SK-N-SH treated with all-trans-retinoic acid at 6 μM for 48 hours (cell line): ENCODE measurements at regions not wholly inside any gene's neighbourhood (a gene's known extent, or its start where the extent isn't known, plus 50 kb on each side); places are given as distances from the start of the nearest gene placed in this dataset.
A peak's percentile ranks its signal among the peaks of the same experiment; 100 is the strongest.
"Not testable (repeated sequence)": the region's sequence is repeated elsewhere in the genome, so short reads cannot be mapped to it uniquely, and the experiment has no call there.

ENCODE experiments used
- ATAC-seq: fragments of 200-7000 bp; cut with Tn5 transposase; 3 replicates; pipeline ENCODE4 v1.9.1; 2020; ENCODE audit warnings: mild to moderate bottlenecking, moderate library complexity
- ARNTL ChIP-seq: fragments of 450-650 bp; formaldehyde crosslinking; IDR thresholded peaks from 2 replicates; pipeline ENCODE4 v1.5.0; 2020; ENCODE audit warnings: low read depth, mild to moderate bottlenecking, moderate library complexity, borderline replicate concordance
- BACH2 ChIP-seq: fragments of 250-450 bp; sonication (Bioruptor Pico); IDR thresholded peaks from 2 replicates; pipeline ENCODE4 v1.9.0; 2021; ENCODE audit warnings: mild to moderate bottlenecking, borderline replicate concordance
- CSDC2 ChIP-seq: fragments of 250-450 bp; sonication (Bioruptor Pico); IDR thresholded peaks from 2 replicates; pipeline ENCODE4 v1.5.0; 2020; ENCODE audit warnings: mild to moderate bottlenecking, moderate library complexity
- ESRRG ChIP-seq: fragments of 250-450 bp; sonication (Bioruptor Pico); IDR thresholded peaks from 2 replicates; pipeline ENCODE4 v1.6.1; 2021; ENCODE audit warnings: mild to moderate bottlenecking
- GLIS3 ChIP-seq: fragments of 250-450 bp; sonication (Bioruptor Pico); IDR thresholded peaks from 2 replicates; pipeline ENCODE4 v1.5.0; 2020; ENCODE audit warnings: mild to moderate bottlenecking, moderate library complexity
- ISL1 ChIP-seq: fragments of 250-450 bp; sonication (Bioruptor Pico); IDR thresholded peaks from 2 replicates; pipeline ENCODE4 v2.1.2; 2022; ENCODE audit warnings: mild to moderate bottlenecking, moderate library complexity
- OSR1 ChIP-seq: fragments of 250-450 bp; sonication (Bioruptor Pico); IDR thresholded peaks from 2 replicates; pipeline ENCODE4 v1.8.0; 2022; ENCODE audit warnings: moderate library complexity, mild to moderate bottlenecking, inconsistent platforms
- PPARA ChIP-seq: fragments of 250-450 bp; sonication (Bioruptor Pico); IDR thresholded peaks from 2 replicates; pipeline ENCODE4 v1.5.0; 2020; ENCODE audit warnings: mild to moderate bottlenecking, borderline replicate concordance
- RARB ChIP-seq: fragments of 250-450 bp; sonication (Bioruptor Pico); IDR thresholded peaks from 2 replicates; pipeline ENCODE4 v1.8.0; 2021; ENCODE audit warnings: mild to moderate bottlenecking, moderate library complexity
- SNAI2 ChIP-seq: fragments of 250-450 bp; sonication (Bioruptor Pico); IDR thresholded peaks from 2 replicates; pipeline ENCODE4 v1.5.0; 2020; ENCODE audit warnings: mild to moderate bottlenecking, moderate library complexity
- TCF4 ChIP-seq: fragments of 250-450 bp; sonication (Bioruptor Pico); IDR thresholded peaks from 2 replicates; pipeline ENCODE4 v1.8.0; 2021; ENCODE audit warnings: mild to moderate bottlenecking, moderate library complexity, borderline replicate concordance
- ZC3H10 ChIP-seq: fragments of 250-450 bp; sonication (Bioruptor Pico); IDR thresholded peaks from 2 replicates; pipeline ENCODE4 v1.5.1; 2021; ENCODE audit warnings: mild to moderate bottlenecking, moderate library complexity
- ZFP3 ChIP-seq: fragments of 250-450 bp; sonication (Bioruptor Pico); IDR thresholded peaks from 2 replicates; pipeline ENCODE4 v1.5.0; 2020; ENCODE audit warnings: mild to moderate bottlenecking, moderate library complexity
- ZFP30 ChIP-seq: fragments of 450-650 bp; formaldehyde crosslinking; IDR thresholded peaks from 2 replicates; pipeline ENCODE4 v1.5.0; 2022; ENCODE audit warnings: mild to moderate bottlenecking, moderate library complexity
- ZNF565 ChIP-seq: fragments of 450-650 bp; formaldehyde crosslinking; conservative IDR thresholded peaks from 2 replicates; pipeline ENCODE4 v1.5.0; 2020; ENCODE audit warnings: low read depth, mild to moderate bottlenecking, moderate library complexity
- ZNF8 ChIP-seq: fragments of 450-650 bp; formaldehyde crosslinking; IDR thresholded peaks from 2 replicates; pipeline ENCODE4 v1.5.0; 2020; ENCODE audit warnings: mild to moderate bottlenecking, moderate library complexity
- TF ChIP-seq, protein P1 (sequence below): fragments of 250-450 bp; sonication (Bioruptor Pico); IDR thresholded peaks from 2 replicates; pipeline ENCODE4 v1.5.1; 2020; ENCODE audit warnings: low read depth, mild to moderate bottlenecking, moderate library complexity
- TF ChIP-seq, protein P2 (sequence below): fragments of 250-450 bp; sonication (Bioruptor Pico); IDR thresholded peaks from 2 replicates; pipeline ENCODE4 v1.5.1; 2021; ENCODE audit warnings: mild to moderate bottlenecking, moderate library complexity
- TF ChIP-seq, protein P3 (sequence below): fragments of 250-450 bp; sonication (Bioruptor Pico); IDR thresholded peaks from 2 replicates; pipeline ENCODE4 v1.8.0; 2020; ENCODE audit warnings: mild to moderate bottlenecking, moderate library complexity, borderline replicate concordance
- TF ChIP-seq, protein P4 (sequence below): fragments of 250-450 bp; sonication (Bioruptor Pico); IDR thresholded peaks from 2 replicates; pipeline ENCODE4 v1.5.0; 2020; ENCODE audit warnings: mild to moderate bottlenecking, moderate library complexity
- TF ChIP-seq, protein P5 (sequence below): fragments of 250-450 bp; sonication (Bioruptor Pico); IDR thresholded peaks from 2 replicates; pipeline ENCODE4 v1.8.0; 2021; ENCODE audit warnings: low read depth, mild to moderate bottlenecking, moderate library complexity, borderline replicate concordance

DNA sequence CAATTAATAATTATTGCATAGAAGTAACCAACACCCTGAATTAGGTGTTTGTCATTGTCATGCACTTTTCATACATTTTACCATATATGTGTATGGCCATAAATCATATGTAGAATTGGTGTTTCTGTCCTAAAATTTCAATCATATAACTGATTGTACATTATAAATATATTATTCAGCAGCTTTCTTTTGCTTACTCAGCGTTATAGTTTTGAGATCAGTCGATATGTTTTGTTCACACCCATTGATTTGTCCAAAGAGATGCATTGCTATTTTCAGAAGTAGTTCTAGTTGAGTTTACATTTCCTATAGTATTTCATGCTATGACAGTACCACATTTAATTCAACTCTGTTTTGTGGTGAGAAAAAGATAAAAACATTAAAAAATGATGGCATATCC lies 50.5 kb upstream of the PARP4 start:
- no peak for ATAC-seq
- TF ChIP-seq TCF4 (CRISPR knock-in tag) (no peak), ZNF8 (CRISPR knock-in tag) (no peak), ZC3H10 (CRISPR knock-in tag) (no peak), OSR1 (CRISPR knock-in tag) (no peak), ZNF565 (CRISPR knock-in tag) (no peak), ESRRG (no peak), ISL1 (CRISPR knock-in tag) (no peak), BACH2 (CRISPR knock-in tag) (no peak), PPARA (CRISPR knock-in tag) (no peak), RARB (CRISPR knock-in tag) (no peak), ARNTL (no peak), ZFP3 (CRISPR knock-in tag) (no peak)
- TF ChIP-seq, protein P1, sequence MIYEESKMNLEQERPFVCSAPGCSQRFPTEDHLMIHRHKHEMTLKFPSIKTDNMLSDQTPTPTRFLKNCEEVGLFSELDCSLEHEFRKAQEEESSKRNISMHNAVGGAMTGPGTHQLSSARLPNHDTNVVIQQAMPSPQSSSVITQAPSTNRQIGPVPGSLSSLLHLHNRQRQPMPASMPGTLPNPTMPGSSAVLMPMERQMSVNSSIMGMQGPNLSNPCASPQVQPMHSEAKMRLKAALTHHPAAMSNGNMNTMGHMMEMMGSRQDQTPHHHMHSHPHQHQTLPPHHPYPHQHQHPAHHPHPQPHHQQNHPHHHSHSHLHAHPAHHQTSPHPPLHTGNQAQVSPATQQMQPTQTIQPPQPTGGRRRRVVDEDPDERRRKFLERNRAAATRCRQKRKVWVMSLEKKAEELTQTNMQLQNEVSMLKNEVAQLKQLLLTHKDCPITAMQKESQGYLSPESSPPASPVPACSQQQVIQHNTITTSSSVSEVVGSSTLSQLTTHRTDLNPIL (CRISPR knock-in tag) = no peak
- TF ChIP-seq, protein P2, sequence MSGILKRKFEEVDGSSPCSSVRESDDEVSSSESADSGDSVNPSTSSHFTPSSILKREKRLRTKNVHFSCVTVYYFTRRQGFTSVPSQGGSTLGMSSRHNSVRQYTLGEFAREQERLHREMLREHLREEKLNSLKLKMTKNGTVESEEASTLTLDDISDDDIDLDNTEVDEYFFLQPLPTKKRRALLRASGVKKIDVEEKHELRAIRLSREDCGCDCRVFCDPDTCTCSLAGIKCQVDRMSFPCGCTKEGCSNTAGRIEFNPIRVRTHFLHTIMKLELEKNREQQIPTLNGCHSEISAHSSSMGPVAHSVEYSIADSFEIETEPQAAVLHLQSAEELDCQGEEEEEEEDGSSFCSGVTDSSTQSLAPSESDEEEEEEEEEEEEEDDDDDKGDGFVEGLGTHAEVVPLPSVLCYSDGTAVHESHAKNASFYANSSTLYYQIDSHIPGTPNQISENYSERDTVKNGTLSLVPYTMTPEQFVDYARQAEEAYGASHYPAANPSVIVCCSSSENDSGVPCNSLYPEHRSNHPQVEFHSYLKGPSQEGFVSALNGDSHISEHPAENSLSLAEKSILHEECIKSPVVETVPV (CRISPR knock-in tag) = no peak
- TF ChIP-seq, protein P3, sequence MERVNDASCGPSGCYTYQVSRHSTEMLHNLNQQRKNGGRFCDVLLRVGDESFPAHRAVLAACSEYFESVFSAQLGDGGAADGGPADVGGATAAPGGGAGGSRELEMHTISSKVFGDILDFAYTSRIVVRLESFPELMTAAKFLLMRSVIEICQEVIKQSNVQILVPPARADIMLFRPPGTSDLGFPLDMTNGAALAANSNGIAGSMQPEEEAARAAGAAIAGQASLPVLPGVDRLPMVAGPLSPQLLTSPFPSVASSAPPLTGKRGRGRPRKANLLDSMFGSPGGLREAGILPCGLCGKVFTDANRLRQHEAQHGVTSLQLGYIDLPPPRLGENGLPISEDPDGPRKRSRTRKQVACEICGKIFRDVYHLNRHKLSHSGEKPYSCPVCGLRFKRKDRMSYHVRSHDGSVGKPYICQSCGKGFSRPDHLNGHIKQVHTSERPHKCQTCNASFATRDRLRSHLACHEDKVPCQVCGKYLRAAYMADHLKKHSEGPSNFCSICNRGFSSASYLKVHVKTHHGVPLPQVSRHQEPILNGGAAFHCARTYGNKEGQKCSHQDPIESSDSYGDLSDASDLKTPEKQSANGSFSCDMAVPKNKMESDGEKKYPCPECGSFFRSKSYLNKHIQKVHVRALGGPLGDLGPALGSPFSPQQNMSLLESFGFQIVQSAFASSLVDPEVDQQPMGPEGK (CRISPR knock-in tag) = no peak
- TF ChIP-seq, protein P4, sequence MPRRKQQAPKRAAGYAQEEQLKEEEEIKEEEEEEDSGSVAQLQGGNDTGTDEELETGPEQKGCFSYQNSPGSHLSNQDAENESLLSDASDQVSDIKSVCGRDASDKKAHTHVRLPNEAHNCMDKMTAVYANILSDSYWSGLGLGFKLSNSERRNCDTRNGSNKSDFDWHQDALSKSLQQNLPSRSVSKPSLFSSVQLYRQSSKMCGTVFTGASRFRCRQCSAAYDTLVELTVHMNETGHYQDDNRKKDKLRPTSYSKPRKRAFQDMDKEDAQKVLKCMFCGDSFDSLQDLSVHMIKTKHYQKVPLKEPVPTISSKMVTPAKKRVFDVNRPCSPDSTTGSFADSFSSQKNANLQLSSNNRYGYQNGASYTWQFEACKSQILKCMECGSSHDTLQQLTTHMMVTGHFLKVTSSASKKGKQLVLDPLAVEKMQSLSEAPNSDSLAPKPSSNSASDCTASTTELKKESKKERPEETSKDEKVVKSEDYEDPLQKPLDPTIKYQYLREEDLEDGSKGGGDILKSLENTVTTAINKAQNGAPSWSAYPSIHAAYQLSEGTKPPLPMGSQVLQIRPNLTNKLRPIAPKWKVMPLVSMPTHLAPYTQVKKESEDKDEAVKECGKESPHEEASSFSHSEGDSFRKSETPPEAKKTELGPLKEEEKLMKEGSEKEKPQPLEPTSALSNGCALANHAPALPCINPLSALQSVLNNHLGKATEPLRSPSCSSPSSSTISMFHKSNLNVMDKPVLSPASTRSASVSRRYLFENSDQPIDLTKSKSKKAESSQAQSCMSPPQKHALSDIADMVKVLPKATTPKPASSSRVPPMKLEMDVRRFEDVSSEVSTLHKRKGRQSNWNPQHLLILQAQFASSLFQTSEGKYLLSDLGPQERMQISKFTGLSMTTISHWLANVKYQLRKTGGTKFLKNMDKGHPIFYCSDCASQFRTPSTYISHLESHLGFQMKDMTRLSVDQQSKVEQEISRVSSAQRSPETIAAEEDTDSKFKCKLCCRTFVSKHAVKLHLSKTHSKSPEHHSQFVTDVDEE = no peak
- TF ChIP-seq, protein P5, sequence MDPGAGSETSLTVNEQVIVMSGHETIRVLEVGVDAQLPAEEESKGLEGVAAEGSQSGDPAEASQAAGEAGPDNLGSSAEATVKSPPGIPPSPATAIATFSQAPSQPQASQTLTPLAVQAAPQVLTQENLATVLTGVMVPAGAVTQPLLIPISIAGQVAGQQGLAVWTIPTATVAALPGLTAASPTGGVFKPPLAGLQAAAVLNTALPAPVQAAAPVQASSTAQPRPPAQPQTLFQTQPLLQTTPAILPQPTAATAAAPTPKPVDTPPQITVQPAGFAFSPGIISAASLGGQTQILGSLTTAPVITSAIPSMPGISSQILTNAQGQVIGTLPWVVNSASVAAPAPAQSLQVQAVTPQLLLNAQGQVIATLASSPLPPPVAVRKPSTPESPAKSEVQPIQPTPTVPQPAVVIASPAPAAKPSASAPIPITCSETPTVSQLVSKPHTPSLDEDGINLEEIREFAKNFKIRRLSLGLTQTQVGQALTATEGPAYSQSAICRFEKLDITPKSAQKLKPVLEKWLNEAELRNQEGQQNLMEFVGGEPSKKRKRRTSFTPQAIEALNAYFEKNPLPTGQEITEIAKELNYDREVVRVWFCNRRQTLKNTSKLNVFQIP (CRISPR knock-in tag) = no peak

DNA sequence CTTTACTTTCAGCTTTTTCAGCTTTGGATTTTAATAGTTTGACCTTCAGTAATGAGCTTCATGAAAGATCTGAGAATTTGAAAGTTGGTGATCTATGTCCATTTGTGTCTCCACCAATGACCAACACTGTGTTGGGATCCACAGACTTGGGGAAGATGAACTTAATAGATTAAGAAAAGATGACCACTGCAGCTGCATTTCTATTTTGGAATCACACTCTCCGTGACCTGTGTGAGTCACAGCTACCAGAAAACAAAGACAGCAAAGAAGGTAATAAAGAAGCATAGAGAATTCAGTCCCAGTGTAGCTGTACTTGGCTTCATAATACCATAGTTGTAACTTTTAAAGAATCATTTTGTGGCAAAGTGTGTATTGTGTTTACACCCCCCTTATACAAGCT lies 51.4 kb upstream of the PARP4 start:
- ATAC-seq = peak; percentile 56; the same call in 2 of the 3 replicates

DNA sequence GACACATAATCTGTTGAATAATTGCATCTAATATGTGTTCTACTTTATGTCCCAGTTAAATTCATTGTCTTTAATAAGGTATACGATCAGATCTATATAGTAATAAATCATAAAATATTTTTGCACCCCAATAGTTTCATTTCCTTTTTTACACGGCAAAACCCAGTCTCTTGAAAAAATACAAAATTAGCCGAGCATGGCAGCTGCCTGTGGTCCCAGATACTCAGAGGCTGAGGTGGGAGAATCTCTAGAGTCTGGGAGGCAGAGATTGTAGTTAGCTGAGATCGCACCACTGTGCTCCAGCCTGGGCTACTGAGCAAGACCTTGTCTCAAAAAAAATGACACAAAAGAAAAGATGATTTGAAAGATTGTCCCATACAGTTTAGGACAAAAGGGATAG lies 52.3 kb upstream of the PARP4 start:
- TF ChIP-seq ZNF8 (CRISPR knock-in tag) (no peak), ZFP30 (no peak), GLIS3 (no peak), CSDC2 (CRISPR knock-in tag) (no peak), ZFP3 (CRISPR knock-in tag) (no peak), PPARA (CRISPR knock-in tag) (no peak), SNAI2 (no peak), ARNTL (no peak), TCF4 (CRISPR knock-in tag) (no peak)
- ATAC-seq = no peak

DNA sequence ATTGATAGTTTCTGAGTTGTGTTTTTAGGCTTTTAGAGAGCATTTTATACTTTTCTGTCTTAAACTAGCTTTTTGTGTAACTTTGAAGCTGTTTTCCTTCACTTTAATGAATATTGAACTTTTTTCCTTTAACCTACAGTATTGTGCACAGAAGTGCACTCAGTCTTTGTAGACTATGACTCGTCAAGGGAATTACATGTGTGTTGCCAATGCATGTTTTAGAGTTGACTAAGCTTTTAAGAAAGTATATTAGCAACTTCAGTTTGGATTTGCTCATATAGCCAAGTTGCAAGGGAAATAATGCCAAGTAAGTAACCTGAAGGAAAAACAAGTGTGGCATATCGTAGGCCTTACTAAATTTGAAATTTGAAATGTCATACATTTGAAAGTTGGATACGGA lies 55.0 kb upstream of the PARP4 start:
- not testable (repeated sequence) for ATAC-seq
